ENCODE measurements at regions not wholly inside any gene's neighbourhood (a gene's known extent, or its start where the extent isn't known, plus 50 kb on each side); places are given as distances from the start of the nearest gene placed in this dataset.

GRCh38 chr12:131266591-131267467 lies 313.1 kb downstream of the ADGRD1 start:
- no peak overlapping the region for H4K91ac ChIP-seq (ENCODE audit: insufficient read depth, low read depth, low read length)
- POLR2A ChIA-PET (ENCODE audit: unreplicated experiment) = no interaction called here
- CTCF ChIA-PET = no interaction called here

More at GRCh38 chr12:131266591-131267467, 313.1 kb downstream of the ADGRD1 start:
- H3K9ac ChIP-seq (ENCODE audit: low read depth, low read length) = no peak overlapping the region
- H2BK120ac ChIP-seq (ENCODE audit: low read depth, low read length) = no peak overlapping the region
- no peaks in the 10 kb centered on the region for H3K36me3 ChIP-seq (ENCODE audit: control insufficient read depth, insufficient read depth, low read length)
- no peak for ATAC-seq (ENCODE audit: low read depth)
- H4K8ac ChIP-seq (ENCODE audit: low read depth in 2 of 2, low read length in 2 of 2) = no peak overlapping the region
- H3K23ac ChIP-seq (ENCODE audit: low read depth, low read length) = no peak overlapping the region
- H3K4me3 ChIP-seq (ENCODE audit: insufficient read depth, low read depth, low read length) = no peak overlapping the region
- H3K4ac ChIP-seq (ENCODE audit: low read depth, low read length) = no peak overlapping the region
- no peak overlapping the region for H3K18ac ChIP-seq (ENCODE audit: low read depth, low read length)
- H3K9me3 ChIP-seq (ENCODE audit: control insufficient read depth, insufficient read depth, low read length) = peaks cover 26% of the 10 kb centered on the region
- no peak overlapping the region for H2BK20ac ChIP-seq (ENCODE audit: low read depth, low read length)
- H2BK15ac ChIP-seq (ENCODE audit: low read depth, low read length) = no peak overlapping the region
- TF ChIP-seq CEBPB (IDR thresholded peaks at IDR 0.05; ENCODE audit: low read depth, low read length) = no peak
- dilution Hi-C loops (cut with HindIII; ENCODE audit: low sequenced_read_pairs, unreplicated experiment) (no loop called here), in situ Hi-C loops (cut with MboI; ENCODE audit: low sequenced_read_pairs) (no loop called here), intact Hi-C loops (cut with micrococcal nuclease) (no loop called here)
- no peak overlapping the region for H2AK5ac ChIP-seq (ENCODE audit: low read depth, low read length)
- H3K4me1 ChIP-seq (ENCODE audit: control insufficient read depth, insufficient read depth, low read length) = no peaks in the 10 kb centered on the region
- H3K4me2 ChIP-seq (ENCODE audit: low read depth, low read length) = no peak overlapping the region
- H3K79me1 ChIP-seq (ENCODE audit: low read depth in 1 of 2, low read length in 2 of 2) = no peaks in the 10 kb centered on the region
- no peaks in the 10 kb centered on the region for H3K27me3 ChIP-seq (ENCODE audit: control insufficient read depth, insufficient read depth, low read length)
- no peak overlapping the region for H2AFZ ChIP-seq (replicated peaks; ENCODE audit: low read length, poor library complexity)
- H2AK9ac ChIP-seq (replicated peaks; ENCODE audit: low read depth, low read length, poor library complexity) = no peak overlapping the region
- no peak overlapping the region for H4K5ac ChIP-seq (ENCODE audit: low read depth, low read length)
- no peak overlapping the region for H3K14ac ChIP-seq (replicated peaks; ENCODE audit: low read depth, low read length)
- no peaks in the 10 kb centered on the region for H4K20me1 ChIP-seq (ENCODE audit: insufficient read depth, low read length)
- BruUV-seq (replicated peaks) = no TSS peak
- no peak overlapping the region for H3K27ac ChIP-seq (ENCODE audit: insufficient read depth, low read length)
- no peaks in the 10 kb centered on the region for H3K9me1 ChIP-seq (ENCODE audit: insufficient read depth, low read length)
- no peak for DNase-seq
- no peak overlapping the region for H2BK5ac ChIP-seq (ENCODE audit: low read depth, low read length, poor library complexity, severe bottlenecking)
- 37% methylated on average over 9 of the region's 19 CpGs; no CpG with 5 or more reads in 1 of the 2 experiments for WGBS, 2 experiments (ENCODE audit: extremely low coverage in 2 of 2, insufficient read length in 1 of 2)
- no peak overlapping the region for H3K56ac ChIP-seq (ENCODE audit: extremely low read depth, insufficient read depth, low read length)

All from IMR-90 (cell line).